GM12891 (cell line): ENCODE measurements at regions not wholly inside any gene's neighbourhood (a gene's known extent, or its start where the extent isn't known, plus 50 kb on each side); places are given as distances from the start of the nearest gene placed in this dataset.

Source experiments
- DNase-seq: peaks from one replicate; pipeline ENCODE4 v3.0.0; 2011; ENCODE audit warnings: low spot score; ENCODE audit not compliant: insufficient read length
- FAIRE-seq: peaks from 2 replicates; lab custom pipeline; 2011; peaks lifted over from hg19 to GRCh38; lab: Jason Lieb, UNC
- PAX5 ChIP-seq: IDR thresholded peaks from 2 replicates; pipeline ENCODE4 v1.6.1; 2011; ENCODE audit warnings: low read length, moderate library complexity, mild to moderate bottlenecking; ENCODE audit not compliant: insufficient read depth, severe bottlenecking
- POLR2A ChIP-seq: IDR thresholded peaks from 2 replicates; pipeline ENCODE4 v1.6.1; 2011; ENCODE audit warnings: low read depth, low read length, control low read depth
- POLR2AphosphoS5 ChIP-seq: IDR thresholded peaks from 2 replicates; pipeline ENCODE4 v1.6.1; 2011; ENCODE audit warnings: low read depth, low read length, control low read depth
- POU2F2 ChIP-seq: IDR thresholded peaks from 2 replicates; pipeline ENCODE4 v1.6.1; 2011; ENCODE audit warnings: low read depth, mild to moderate bottlenecking, control low read depth, low read length, moderate library complexity
- SPI1 ChIP-seq: IDR thresholded peaks from 2 replicates; pipeline ENCODE4 v1.6.1; 2011; ENCODE audit warnings: low read depth, low read length, control low read depth
- TAF1 ChIP-seq: IDR thresholded peaks from 2 replicates; pipeline ENCODE4 v1.6.1; 2011; ENCODE audit warnings: low read depth, low read length, control low read depth

- DNase-seq = no peak
- no peak for TF ChIP-seq PAX5
- TF ChIP-seq POLR2AphosphoS5 = no peak
- TF ChIP-seq TAF1 = no peak
- TF ChIP-seq POLR2A = no peak
- TF ChIP-seq SPI1 = no peak
- no peak for TF ChIP-seq POU2F2
- no peak for FAIRE-seq
These were observed 115.8 kb downstream of the IRX5 start for GRCh38 chr16:55046513-55046912.

- no peak for DNase-seq
- FAIRE-seq = no peak
- no peak for TF ChIP-seq TAF1
- TF ChIP-seq POLR2A = no peak
- TF ChIP-seq POU2F2 = no peak
- TF ChIP-seq POLR2AphosphoS5 = no peak
- no peak for TF ChIP-seq SPI1
- no peak for TF ChIP-seq PAX5
These were observed 116.3 kb downstream of the IRX5 start for GRCh38 chr16:55046916-55047315.

- TF ChIP-seq POLR2A = no peak
- DNase-seq (no peak), FAIRE-seq (no peak)
These were observed 116.7 kb downstream of the IRX5 start for GRCh38 chr16:55047331-55047730.

- TF ChIP-seq POLR2AphosphoS5 (no peak), TAF1 (no peak), POLR2A (no peak), PAX5 (no peak), SPI1 (no peak), POU2F2 (no peak)
- DNase-seq (no peak), FAIRE-seq (no peak)
These were observed 117.3 kb downstream of the IRX5 start for GRCh38 chr16:55047903-55048497.

GRCh38 chr16:55048745-55049144 lies 118.1 kb downstream of the IRX5 start:
- TF ChIP-seq TAF1 (no peak), PAX5 (no peak), POLR2AphosphoS5 (no peak), SPI1 (no peak), POU2F2 (no peak), POLR2A (no peak)
- DNase-seq = no peak

GRCh38 chr16:55051571-55052347 lies 121.1 kb downstream of the IRX5 start:
- TF ChIP-seq POU2F2 (no peak), PAX5 (no peak)
- DNase-seq = no peak
- FAIRE-seq = no peak

More at GRCh38 chr16:55048745-55049144, 118.1 kb downstream of the IRX5 start:
- FAIRE-seq = no peak

GRCh38 chr16:55052348-55052734 lies 121.7 kb downstream of the IRX5 start:
- FAIRE-seq (no peak), DNase-seq (no peak)
- TF ChIP-seq POU2F2 (no peak), POLR2A (no peak), SPI1 (no peak), PAX5 (no peak), POLR2AphosphoS5 (no peak)

GRCh38 chr16:55052741-55053415 lies 122.2 kb downstream of the IRX5 start:
- TF ChIP-seq TAF1 (no peak), PAX5 (no peak), SPI1 (no peak), POLR2A (no peak), POU2F2 (no peak), POLR2AphosphoS5 (no peak)
- no peak for FAIRE-seq

GRCh38 chr16:55055262-55055661 lies 124.6 kb downstream of the IRX5 start:
- DNase-seq = no peak
- no peak for FAIRE-seq

More at GRCh38 chr16:55052741-55053415, 122.2 kb downstream of the IRX5 start:
- DNase-seq = no peak

GRCh38 chr16:55056585-55057401 lies 126.1 kb downstream of the IRX5 start:
- DNase-seq (no peak), FAIRE-seq (no peak)
- TF ChIP-seq POLR2AphosphoS5 = no peak
- TF ChIP-seq PAX5 = no peak
- no peak for TF ChIP-seq SPI1
- no peak for TF ChIP-seq TAF1
- no peak for TF ChIP-seq POU2F2
- no peak for TF ChIP-seq POLR2A

More at GRCh38 chr16:55055262-55055661, 124.6 kb downstream of the IRX5 start:
- TF ChIP-seq POU2F2 (no peak), PAX5 (no peak), POLR2A (no peak), SPI1 (no peak), TAF1 (no peak), POLR2AphosphoS5 (no peak)
